Endothelial cell of umbilical vein (primary cell): ENCODE measurements at regions not wholly inside any gene's neighbourhood (a gene's known extent, or its start where the extent isn't known, plus 50 kb on each side); places are given as distances from the start of the nearest gene placed in this dataset.

Experiments used
- BruUV-seq: library from RNA; stranded (reverse); fragments of 400-500 nt; replicated peaks from 2 replicates; lab custom pipeline; 2021; lab: Mats Ljungman, UMichigan
- CTCF ChIA-PET: fragments of 300-600, 350-600 bp; sonication (Branson Sonifier 250); formaldehyde crosslinking; loops from one replicate; lab custom pipeline; 2021; ENCODE audit warnings: antibody characterized with exemption, inconsistent platforms; lab: Charles Lee
- POLR2A ChIA-PET: fragments of 300-600, 350-600 bp; sonication (Branson Sonifier 250); formaldehyde crosslinking; loops from one replicate; lab custom pipeline; 2021; ENCODE audit warnings: antibody characterized with exemption, inconsistent platforms; lab: Charles Lee
- DNase-seq: peaks from one replicate; pipeline ENCODE4 v3.0.0-alpha.2; 2011; ENCODE audit warnings: low read depth, low spot score
- FAIRE-seq: peaks from 2 replicates; lab custom pipeline; 2011; peaks lifted over from hg19 to GRCh38; lab: Jason Lieb, UNC
- H2AFZ ChIP-seq: 2 replicates; pipeline ENCODE4 v1.6.0; 2012; ENCODE audit warnings: low read depth, low read length, control low read depth, inconsistent platforms
- H3K27ac ChIP-seq: 2 replicates; pipeline ENCODE4 v1.5.1; 2011; ENCODE audit warnings: low read depth, mild to moderate bottlenecking, control low read depth, low read length, moderate library complexity; ENCODE audit not compliant: insufficient read depth
- H3K27me3 ChIP-seq, 2 experiments: 2 replicates each; pipeline versions ENCODE4 v1.6.0 to v1.6.1; 2011; ENCODE audit warnings: low read length in 2 of 2, mixed read lengths in 1 of 2; ENCODE audit not compliant: control insufficient read depth in 2 of 2, insufficient read depth in 2 of 2
- H3K36me3 ChIP-seq, 2 experiments: 2 replicates in 1 of 2; 3 replicates in 1 of 2; pipeline ENCODE4 v1.5.1; 2011; ENCODE audit warnings: low read length in 2 of 2, mild to moderate bottlenecking in 1 of 2, moderate library complexity in 1 of 2; ENCODE audit not compliant: control insufficient read depth in 2 of 2, insufficient read depth in 2 of 2; ENCODE audit errors: extremely low read depth in 1 of 2
- H3K4me1 ChIP-seq: 3 replicates; pipeline ENCODE4 v1.5.1; 2011; ENCODE audit warnings: mild to moderate bottlenecking, low read length; ENCODE audit not compliant: control insufficient read depth, insufficient read depth; ENCODE audit errors: extremely low read depth
- H3K4me2 ChIP-seq: 2 replicates; pipeline ENCODE4 v1.6.1; 2011; ENCODE audit warnings: low read length, control low read depth, mixed read lengths; ENCODE audit not compliant: insufficient read depth
- H3K4me3 ChIP-seq, 3 experiments: fragments of 200-600 bp in 1 of 3; sonication (generic), shearing (Covaris generic) in 1 of 3; replicated peaks in 1 of 3; 2 replicates each; pipeline ENCODE4 v1.5.1; 2011 to 2016; ENCODE audit warnings: control low read depth in 3 of 3, low read length in 3 of 3, mild to moderate bottlenecking in 2 of 3, inconsistent platforms in 1 of 3, low read depth in 1 of 3, moderate library complexity in 1 of 3; ENCODE audit not compliant: insufficient read depth in 1 of 3
- H3K79me2 ChIP-seq: 2 replicates; pipeline ENCODE4 v1.6.0; 2012; ENCODE audit warnings: low read length, inconsistent platforms; ENCODE audit not compliant: control insufficient read depth, insufficient read depth
- H3K9ac ChIP-seq: replicated peaks from 2 replicates; pipeline ENCODE3; 2011; ENCODE audit warnings: low read length, control low read depth; ENCODE audit not compliant: insufficient read depth; ENCODE audit errors: extremely low read depth
- H3K9me1 ChIP-seq: replicated peaks from 3 replicates; pipeline ENCODE4 v1.6.0; 2011; ENCODE audit warnings: mild to moderate bottlenecking, low read length; ENCODE audit not compliant: control insufficient read depth, insufficient read depth; ENCODE audit errors: extremely low read depth
- H3K9me3 ChIP-seq: replicated peaks from 2 replicates; pipeline ENCODE4 v1.5.1; 2012; ENCODE audit warnings: low read length, inconsistent platforms; ENCODE audit not compliant: control insufficient read depth, insufficient read depth
- H4K20me1 ChIP-seq: replicated peaks from 2 replicates; pipeline ENCODE3; 2011; ENCODE audit warnings: mild to moderate bottlenecking, low read length; ENCODE audit not compliant: control insufficient read depth, insufficient read depth; ENCODE audit errors: extremely low read depth
- EZH2 ChIP-seq: IDR thresholded peaks from 2 replicates; pipeline ENCODE4 v1.6.1; 2012; ENCODE audit warnings: borderline replicate concordance, low read depth, mild to moderate bottlenecking, moderate library complexity, low read length, inconsistent platforms; ENCODE audit not compliant: severe bottlenecking
- FOS ChIP-seq: IDR thresholded peaks from 2 replicates; pipeline ENCODE4 v1.6.1; 2011; ENCODE audit warnings: mild to moderate bottlenecking, low read length, moderate library complexity, borderline replicate concordance; ENCODE audit not compliant: insufficient read depth
- GATA2 ChIP-seq: IDR thresholded peaks from 2 replicates; pipeline ENCODE4 v1.7.0; 2011; ENCODE audit warnings: low read depth, mild to moderate bottlenecking, moderate library complexity, mixed read lengths, low read length; ENCODE audit not compliant: insufficient read length, insufficient read depth
- JUN ChIP-seq: IDR thresholded peaks from 2 replicates; pipeline ENCODE4 v1.6.1; 2011; ENCODE audit warnings: borderline replicate concordance, low read depth; ENCODE audit not compliant: insufficient read length, insufficient read depth
- MAX ChIP-seq: IDR thresholded peaks from 2 replicates; pipeline ENCODE4 v1.6.1; 2011; ENCODE audit not compliant: insufficient read depth, insufficient read length
- MYC ChIP-seq: IDR thresholded peaks from one replicate; pipeline ENCODE4 v1.6.1; 2011; ENCODE audit warnings: mild to moderate bottlenecking, low read depth, low read length
- POLR2A ChIP-seq: IDR thresholded peaks from 2 replicates; pipeline ENCODE4 v1.6.1; 2012; ENCODE audit warnings: low read depth, mild to moderate bottlenecking, control low read depth, low read length
- POLR2AphosphoS5 ChIP-seq: IDR thresholded peaks from 2 replicates; pipeline ENCODE4 v1.6.1; 2012; ENCODE audit warnings: low read depth, mild to moderate bottlenecking, control low read depth, low read length, moderate library complexity; ENCODE audit not compliant: insufficient read depth
- dilution Hi-C: fragments of 300-500 bp; cut with MboI; formaldehyde crosslinking; loops from one replicate; pipeline ENCODE4 v1.15.0; 2019; ENCODE audit warnings: low sequenced_read_pairs; ENCODE audit not compliant: extremely low pct_ligation_motif_present
- intact Hi-C: fragments of 100-400 bp; cut with micrococcal nuclease; formaldehyde crosslinking; loops from one replicate; pipeline ENCODE4 v1.10.0; 2022
- TF ChIP-seq, protein P1 (sequence below), 2 donors: IDR thresholded peaks; 1 replicate in 1 of 2; 2 replicates in 1 of 2; pipeline ENCODE4 v1.5.1; 2011; ENCODE audit warnings: low read length in 2 of 2, mild to moderate bottlenecking in 2 of 2, moderate library complexity in 2 of 2, control low read depth in 1 of 2, inconsistent platforms in 1 of 2, low read depth in 1 of 2; ENCODE audit not compliant: insufficient read depth in 1 of 2; ENCODE audit errors: extremely low read depth in 1 of 2

- TF ChIP-seq FOS: no peak
- no peak for TF ChIP-seq POLR2A
- no peak for TF ChIP-seq GATA2
- TF ChIP-seq EZH2: no peak
- Histone ChIP-seq H3K4me3 (no peak overlapping the region), H3K9me3 (no peaks in the 10 kb centered on the region), H3K27ac (no peak overlapping the region), H2AFZ (no peak overlapping the region), H3K79me2 (no peaks in the 10 kb centered on the region), H3K4me2 (no peak overlapping the region), H4K20me1 (no peaks in the 10 kb centered on the region), H3K9ac (no peak overlapping the region), H3K36me3 (no peaks in the 10 kb centered on the region), H3K27me3 (peaks cover 0 to 7% of the 10 kb centered on the region in 2 experiments), H3K9me1 (no peaks in the 10 kb centered on the region), H3K4me1 (peaks cover 22% of the 10 kb centered on the region)
- intact Hi-C loops: no loop called here
- CTCF ChIA-PET: interaction anchor here (2.1 kb wide), 1 partner anchor 9 kb away, joined by 7 read pairs; no protein-coding TSS in a partner anchor
- POLR2A ChIA-PET: no interaction called here
- dilution Hi-C loops: no loop called here
- BruUV-seq: no TSS peak
- DNase-seq (no peak), FAIRE-seq (no peak)
Observed at GRCh38 chr4:159506801-159507517, 404.1 kb downstream of the RAPGEF2 start.

DNA sequence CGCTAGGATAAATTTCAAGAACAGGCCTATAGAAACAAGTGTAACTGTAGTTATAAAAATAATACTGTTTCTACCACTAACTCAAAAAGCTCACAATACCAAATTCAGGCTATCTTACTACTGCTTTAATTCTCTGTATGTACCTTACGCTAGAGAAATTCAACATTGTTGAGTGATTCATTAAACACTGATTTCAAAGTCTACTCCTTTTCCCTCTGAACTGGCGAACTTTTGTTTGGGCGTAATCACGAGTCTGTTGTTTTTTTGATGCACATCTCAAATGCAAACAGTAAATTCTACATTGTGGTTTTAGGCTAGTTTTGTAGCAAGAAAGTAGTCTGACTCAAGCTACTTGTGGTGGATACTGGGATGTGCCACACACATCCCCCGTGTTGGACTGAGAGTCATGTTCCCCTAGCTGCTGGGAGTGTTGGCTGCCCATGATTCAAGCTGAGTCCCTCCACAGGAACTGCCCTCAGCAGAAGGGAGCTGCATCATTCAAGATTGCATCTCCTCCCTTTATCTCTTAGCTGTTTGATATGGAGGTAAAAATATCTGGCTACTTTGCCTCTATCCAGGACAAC lies 406.1 kb downstream of the RAPGEF2 start:
- dilution Hi-C loops: no loop called here
- no peak overlapping the region for H3K4me3 ChIP-seq
- DNase-seq: no peak
- peaks cover 18% of the 10 kb centered on the region for H3K4me1 ChIP-seq
- intact Hi-C loops: no loop called here
- H3K4me2 ChIP-seq: no peak overlapping the region
- peak; percentile 30 for TF ChIP-seq GATA2
- TF ChIP-seq POLR2AphosphoS5: no peak
- TF ChIP-seq EZH2: no peak
- TF ChIP-seq FOS: peak; percentile 16
- TF ChIP-seq JUN: no peak
- no peak for TF ChIP-seq MAX
- TF ChIP-seq, protein P1, sequence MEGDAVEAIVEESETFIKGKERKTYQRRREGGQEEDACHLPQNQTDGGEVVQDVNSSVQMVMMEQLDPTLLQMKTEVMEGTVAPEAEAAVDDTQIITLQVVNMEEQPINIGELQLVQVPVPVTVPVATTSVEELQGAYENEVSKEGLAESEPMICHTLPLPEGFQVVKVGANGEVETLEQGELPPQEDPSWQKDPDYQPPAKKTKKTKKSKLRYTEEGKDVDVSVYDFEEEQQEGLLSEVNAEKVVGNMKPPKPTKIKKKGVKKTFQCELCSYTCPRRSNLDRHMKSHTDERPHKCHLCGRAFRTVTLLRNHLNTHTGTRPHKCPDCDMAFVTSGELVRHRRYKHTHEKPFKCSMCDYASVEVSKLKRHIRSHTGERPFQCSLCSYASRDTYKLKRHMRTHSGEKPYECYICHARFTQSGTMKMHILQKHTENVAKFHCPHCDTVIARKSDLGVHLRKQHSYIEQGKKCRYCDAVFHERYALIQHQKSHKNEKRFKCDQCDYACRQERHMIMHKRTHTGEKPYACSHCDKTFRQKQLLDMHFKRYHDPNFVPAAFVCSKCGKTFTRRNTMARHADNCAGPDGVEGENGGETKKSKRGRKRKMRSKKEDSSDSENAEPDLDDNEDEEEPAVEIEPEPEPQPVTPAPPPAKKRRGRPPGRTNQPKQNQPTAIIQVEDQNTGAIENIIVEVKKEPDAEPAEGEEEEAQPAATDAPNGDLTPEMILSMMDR (IDR thresholded peaks at IDR 0.05; ENCODE audit: extremely low read depth in 1 of 2, insufficient read depth in 1 of 2, low read depth in 1 of 2, low read length in 2 of 2): no peak
- TF ChIP-seq MYC: no peak
- no peak for TF ChIP-seq POLR2A
- no TSS peak for BruUV-seq
- H3K9me1 ChIP-seq: no peaks in the 10 kb centered on the region
- no peak overlapping the region for H2AFZ ChIP-seq
- H3K9me3 ChIP-seq: no peaks in the 10 kb centered on the region
- FAIRE-seq: no peak
- no peak overlapping the region for H3K9ac ChIP-seq
- ChIA-PET POLR2A (no interaction called here), CTCF (no interaction called here)
- H3K27ac ChIP-seq: no peak overlapping the region
- H3K27me3 ChIP-seq: peaks cover 0 to 7% of the 10 kb centered on the region in 2 experiments
- no peaks in the 10 kb centered on the region for H4K20me1 ChIP-seq
- no peaks in the 10 kb centered on the region for H3K36me3 ChIP-seq
- H3K79me2 ChIP-seq: no peaks in the 10 kb centered on the region
